HG02759 (cell line): ENCODE measurements at regions not wholly inside any gene's neighbourhood (a gene's known extent, or its start where the extent isn't known, plus 50 kb on each side); places are given as distances from the start of the nearest gene placed in this dataset.

Source experiments
- ATAC-seq: cut with Tn5 transposase; IDR thresholded peaks from one replicate; pipeline ENCODE4 v1.9.1; 2021; ENCODE audit warnings: mild to moderate bottlenecking, moderate library complexity; ENCODE audit not compliant: unreplicated experiment

- ATAC-seq: no peak
Observed at GRCh38 chr5:5584236-5584745, 161.8 kb downstream of the ICE1 start.

DNA sequence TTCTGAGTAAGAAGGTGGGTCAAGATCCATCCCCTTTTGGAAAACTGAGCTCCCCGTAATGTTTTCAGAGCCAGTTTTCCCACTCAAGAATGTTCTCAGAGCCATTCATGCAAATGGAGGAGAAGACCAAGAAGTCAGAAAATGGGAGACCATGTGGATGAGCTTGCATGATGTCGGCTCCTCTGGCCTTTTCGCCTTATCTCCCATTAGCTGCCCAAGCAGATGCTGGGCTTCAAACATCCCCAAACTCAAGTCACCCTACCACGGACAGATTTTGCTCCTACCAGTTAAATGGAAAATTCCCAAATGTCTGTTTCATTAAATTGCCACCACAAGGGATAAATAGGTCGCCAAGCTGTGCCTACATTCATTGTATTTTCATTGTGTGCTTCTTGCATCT, 161.4 kb downstream of the ICE1 start:
- ATAC-seq: no peak

DNA sequence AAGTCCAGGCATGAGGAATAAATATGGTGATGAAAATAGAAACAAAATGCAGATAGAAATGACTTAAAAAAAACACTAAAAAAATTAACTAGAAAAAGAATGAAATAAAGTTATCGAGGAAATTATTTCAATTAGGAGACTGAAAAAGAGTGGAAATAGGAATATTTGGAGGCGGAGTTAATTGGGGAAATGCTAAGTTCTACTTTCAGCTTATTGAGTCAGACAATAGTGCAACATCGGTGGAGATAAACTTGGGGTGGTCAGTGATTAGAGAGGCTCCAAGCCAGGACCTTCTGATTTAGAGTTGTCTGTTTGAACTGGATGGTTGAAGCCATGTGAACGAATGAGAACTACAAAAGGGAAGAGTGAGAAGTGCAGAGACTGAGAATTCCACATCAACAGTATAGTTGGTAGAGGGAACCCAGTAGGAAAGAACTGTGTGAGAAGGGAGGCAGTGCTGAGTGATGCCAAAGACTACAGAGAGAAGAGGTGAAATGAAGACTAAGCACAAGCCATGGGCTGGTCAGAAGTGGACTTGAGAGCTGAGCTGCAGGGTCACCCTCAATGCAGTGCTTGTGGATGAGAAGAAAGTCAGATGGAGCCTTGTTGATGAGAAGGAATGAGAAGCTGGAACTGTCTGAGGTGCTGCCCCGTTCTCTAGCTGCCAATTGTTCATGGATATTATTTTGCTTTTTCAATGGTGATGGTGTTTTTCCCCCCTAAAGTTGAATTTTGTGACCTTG, 160.7 kb downstream of the ICE1 start:
- no peak for ATAC-seq

DNA sequence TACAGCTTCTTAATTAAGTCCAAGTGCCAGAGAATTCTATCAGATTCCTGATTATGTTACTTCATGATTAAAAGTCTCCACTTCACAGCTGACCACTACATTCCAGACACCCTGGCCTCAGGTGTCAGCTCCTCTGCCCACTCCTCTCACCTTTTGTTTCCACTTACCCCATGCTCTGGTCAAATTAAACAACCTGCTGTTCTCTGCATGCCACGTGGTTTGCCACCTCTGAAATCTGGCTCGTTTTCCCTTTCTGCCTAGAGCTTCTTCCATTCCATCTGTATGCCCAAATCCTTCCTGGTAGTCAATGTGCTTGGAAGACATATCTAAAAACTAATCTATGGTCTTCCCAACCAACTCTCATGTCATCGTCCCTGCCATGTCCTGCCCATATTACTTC, 158.6 kb downstream of the ICE1 start:
- ATAC-seq: no peak

DNA sequence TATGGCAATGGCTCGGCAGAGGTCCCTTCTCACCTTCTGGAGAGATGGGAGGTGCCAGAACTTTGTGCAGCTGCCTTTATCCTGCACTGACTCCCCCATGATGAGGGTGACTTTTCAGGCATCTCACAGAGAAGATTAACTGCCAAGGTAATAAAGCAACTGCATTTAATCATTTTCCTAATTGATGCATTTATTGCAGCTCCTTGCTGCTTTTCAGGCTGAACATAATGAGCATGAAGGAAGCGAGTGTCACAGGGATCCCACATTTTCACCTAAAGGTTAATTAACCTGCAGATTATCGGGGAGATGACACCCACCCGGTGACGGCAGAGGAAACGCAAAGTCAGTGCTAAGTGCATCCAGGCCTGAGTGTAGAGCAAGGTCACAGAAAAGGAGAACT, 154.3 kb downstream of the ICE1 start:
- no peak for ATAC-seq

DNA sequence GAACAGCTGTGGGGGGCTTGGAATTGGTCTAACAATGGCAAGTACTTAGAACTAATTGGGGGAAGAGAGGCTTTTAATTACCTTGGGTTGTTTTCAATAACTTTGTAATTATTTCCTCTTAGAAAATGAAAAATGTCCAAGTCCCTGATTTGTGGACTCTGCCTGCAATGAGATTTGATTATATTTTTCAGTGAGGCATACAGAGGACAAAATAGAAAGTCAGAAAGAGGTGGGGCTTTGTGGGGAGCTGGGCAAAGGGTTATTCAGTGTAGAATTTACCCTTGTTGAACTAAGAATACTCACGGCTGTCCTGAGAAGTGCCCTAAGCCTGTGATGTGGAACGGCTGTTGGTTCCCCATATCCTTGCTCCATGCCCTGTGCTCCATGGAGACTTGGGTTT, 153.0 kb downstream of the ICE1 start:
- no peak for ATAC-seq

- ATAC-seq: no peak
Observed at GRCh38 chr5:5573798-5574380, 151.4 kb downstream of the ICE1 start.

DNA sequence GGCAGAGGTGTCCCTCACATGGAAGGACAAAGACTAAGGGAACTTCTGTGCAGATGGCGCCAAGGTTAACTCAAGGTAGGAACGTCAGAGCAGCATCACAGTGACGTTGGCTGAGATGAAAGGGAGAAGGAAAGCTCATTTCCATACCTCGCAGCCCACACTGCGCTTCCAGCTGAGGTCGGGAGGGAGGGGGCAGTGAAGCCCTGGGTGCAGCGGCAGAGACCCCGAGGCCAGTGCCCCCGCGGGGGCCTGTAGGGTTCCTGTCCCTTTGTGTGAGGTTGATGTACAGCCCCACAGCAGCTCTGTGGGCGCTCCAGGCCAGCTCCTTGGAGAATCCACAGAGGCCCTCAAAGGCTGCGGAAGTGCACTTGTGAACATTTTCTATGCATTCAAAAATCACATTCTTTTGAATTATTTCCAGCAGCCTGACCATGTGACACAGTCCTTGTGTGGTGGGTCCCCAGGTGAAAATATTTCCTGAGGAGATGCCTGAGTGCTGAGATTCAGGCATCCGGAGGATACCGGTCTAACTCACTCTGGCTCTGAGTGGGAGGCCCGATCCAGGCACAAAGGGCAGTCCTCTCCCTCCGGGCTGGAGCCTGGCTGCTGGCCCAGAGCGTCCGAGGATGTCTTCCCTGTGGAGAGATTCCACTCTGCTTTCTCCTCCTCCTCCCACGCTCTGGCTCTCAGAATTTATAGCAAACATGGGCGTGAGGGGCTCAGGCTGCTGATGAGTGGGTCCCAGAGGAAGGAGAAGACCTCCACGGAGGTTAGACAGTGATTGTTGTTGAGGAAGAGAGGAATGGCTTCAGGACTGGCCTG, 150.7 kb downstream of the ICE1 start:
- ATAC-seq: no peak

- ATAC-seq: no peak
Observed at GRCh38 chr5:5572010-5572865, 149.8 kb downstream of the ICE1 start.

DNA sequence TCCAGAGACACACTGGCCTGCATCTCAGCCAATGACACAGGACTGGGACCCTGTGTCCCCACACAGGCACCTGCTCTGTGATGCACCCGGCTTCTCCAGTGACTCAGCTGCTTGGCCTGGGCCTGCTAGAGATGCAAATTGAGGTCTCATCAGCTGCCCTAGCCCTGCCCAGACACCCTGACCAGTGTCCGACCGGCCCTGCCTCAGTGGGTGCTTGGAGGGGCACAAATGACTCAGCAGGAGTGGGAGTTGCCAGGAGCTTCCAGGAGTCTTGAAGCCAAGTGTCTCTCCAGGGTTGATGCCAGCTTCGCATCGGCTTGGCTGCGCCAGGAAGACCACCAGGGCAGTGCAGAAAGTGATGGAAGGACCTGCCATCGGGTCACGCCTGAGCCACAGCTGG, 148.2 kb downstream of the ICE1 start:
- no peak for ATAC-seq

- no peak for ATAC-seq
Observed at GRCh38 chr5:5564898-5565297, 142.4 kb downstream of the ICE1 start.

DNA sequence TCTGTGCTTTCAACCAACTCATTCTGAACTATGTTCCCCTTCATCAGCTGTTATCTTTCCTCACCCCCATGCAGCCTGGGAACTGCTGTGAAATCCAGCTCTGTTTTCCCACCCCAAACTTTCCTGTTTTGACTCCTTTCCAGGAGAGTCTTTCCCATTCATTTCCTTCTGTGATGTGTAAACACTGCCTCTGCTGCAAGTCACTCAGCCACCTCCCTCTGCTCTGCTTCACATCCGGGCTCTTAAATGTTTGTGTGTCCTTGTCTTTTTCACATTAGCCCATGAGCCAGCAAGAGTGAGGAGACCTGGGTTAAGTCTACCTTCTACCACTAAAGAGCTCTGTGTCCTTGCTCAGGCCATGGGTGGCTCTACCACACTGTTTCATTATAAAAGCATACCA, 137.5 kb downstream of the ICE1 start:
- no peak for ATAC-seq

GRCh38 chr5:5558638-5559527, 136.4 kb downstream of the ICE1 start:
- ATAC-seq: no peak

DNA sequence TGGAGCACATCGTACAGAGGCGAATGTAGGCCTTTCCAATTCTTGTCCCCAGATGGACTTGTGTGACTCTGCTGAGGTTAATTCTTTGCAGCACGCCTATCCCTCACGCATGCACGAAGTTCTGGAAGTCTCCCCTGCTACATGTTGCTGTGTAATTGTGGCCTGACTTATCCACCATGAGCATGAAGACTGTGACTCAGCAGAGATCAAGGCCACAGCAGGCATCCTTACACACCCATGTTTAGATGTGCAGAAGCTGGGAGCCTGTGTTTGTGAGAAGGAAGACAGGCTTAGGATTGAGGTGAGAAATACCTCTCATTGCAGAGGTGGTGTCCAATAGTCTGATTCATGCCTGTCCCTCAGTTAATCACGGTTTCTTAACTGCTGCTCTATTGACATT, 135.6 kb downstream of the ICE1 start:
- no peak for ATAC-seq

DNA sequence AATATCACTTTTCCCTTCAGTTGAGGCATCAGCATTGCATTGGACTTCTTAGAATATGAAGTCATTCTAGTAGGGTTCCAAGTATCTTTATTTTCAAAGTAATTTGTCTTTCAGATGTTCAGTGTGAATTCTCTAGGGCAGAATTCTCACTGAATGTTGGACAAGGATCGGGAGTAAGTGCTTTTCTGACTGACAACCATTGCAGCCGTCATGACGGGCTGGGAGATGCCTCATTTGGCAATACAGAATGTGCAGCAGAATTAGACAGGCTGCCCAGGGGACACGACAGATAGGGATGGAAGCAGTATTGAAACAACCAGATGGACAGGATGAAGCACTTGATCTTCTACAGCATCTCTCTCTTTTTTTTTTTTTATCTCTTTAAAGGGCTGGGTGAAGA, 129.0 kb downstream of the ICE1 start:
- no peak for ATAC-seq

DNA sequence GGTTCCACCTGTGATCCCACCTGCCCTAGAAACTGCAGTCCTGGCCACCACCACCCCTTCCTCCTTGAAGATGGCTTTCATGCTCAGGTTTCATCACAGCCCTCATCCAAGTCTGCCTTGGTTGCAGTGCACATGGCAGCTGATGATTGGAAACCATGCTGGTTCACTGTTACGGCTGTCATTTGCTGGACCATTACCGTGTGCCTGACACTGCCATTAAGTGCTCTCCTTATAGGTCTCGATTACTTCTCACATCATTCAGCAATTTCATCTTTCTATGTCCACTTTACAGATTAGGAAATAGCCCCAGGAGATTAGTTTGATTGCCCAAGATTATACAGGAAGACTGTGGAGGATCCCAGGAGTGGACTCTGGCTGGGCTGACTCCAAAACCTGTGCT, 123.9 kb downstream of the ICE1 start:
- ATAC-seq: no peak

DNA sequence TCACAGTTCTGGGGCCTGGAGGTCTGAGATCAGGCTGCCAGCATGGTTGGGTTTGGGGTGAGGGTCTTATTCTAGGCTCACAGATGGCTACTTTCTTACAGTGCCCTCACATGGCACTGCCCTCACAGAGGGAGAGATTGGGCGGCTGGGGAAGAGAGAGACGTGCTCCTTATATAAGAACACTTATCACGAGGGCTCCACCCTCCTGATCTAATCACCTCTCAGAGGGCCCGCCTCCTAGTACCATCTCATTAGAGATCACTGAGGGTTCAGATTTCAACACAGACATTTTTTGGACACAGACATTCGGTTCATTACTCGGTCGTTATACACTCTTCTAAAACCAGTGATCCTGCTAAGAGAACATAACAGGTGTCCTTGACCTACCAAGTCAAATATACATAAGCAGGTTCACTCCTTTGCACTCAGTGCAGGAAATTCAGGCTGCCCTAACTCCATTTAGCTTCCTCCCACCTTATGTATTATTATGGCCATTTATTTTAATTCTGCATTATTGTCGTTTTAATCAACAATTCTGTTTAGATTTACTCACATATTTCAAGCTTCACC, 121.7 kb downstream of the ICE1 start:
- ATAC-seq: no peak

- no peak for ATAC-seq
Observed at GRCh38 chr5:5542654-5543053, 120.2 kb downstream of the ICE1 start.

DNA sequence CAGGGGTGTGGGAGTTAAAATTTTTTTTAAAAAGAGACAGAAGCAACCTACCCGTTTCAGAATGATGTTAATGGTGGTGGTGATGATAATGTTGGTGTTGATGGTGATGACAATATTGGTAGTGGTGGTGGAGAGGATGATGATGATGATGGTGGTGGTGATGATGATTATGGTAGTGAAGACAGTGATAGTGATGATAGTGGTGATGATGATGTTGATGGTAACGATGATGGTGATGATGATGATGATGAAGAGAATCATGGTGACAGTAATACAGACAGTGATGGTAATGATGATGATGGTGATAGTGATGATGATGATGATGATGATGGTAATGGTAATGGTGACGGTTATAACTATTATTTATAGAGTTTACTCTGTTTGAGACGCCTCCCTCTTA, 117.6 kb downstream of the ICE1 start:
- no peak for ATAC-seq
